ENCODE measurements at regions not wholly inside any gene's neighbourhood (a gene's known extent, or its start where the extent isn't known, plus 50 kb on each side); places are given as distances from the start of the nearest gene placed in this dataset.

DNA sequence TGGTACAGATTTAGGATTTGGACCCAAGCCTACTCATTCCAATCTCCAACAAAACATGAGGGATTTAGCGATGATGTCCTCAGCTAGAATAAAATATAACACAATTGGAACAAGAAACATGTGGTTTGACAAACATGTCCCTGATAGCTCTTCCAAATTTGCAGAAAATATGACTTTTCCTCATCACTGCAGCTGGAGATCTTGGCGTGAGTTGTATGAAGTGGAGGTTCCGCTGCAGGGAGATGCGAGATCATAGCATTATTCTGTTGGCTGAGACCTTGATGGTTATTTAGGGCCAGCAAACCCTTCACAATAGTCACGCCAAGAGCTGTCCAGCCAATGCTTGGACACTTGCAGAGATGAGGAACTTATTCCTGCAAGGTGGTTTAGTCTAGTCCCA lies 413.4 kb upstream of the TBX3 start:
- no peaks in the 10 kb centered on the region for H3K4me1 Mint-ChIP-seq (ENCODE audit: unreplicated experiment)
- DNase-seq (ENCODE audit: low spot score) = no peak
- H3K4me3 Mint-ChIP-seq (ENCODE audit: unreplicated experiment) = no peak overlapping the region
- TF ChIP-seq, protein P1, sequence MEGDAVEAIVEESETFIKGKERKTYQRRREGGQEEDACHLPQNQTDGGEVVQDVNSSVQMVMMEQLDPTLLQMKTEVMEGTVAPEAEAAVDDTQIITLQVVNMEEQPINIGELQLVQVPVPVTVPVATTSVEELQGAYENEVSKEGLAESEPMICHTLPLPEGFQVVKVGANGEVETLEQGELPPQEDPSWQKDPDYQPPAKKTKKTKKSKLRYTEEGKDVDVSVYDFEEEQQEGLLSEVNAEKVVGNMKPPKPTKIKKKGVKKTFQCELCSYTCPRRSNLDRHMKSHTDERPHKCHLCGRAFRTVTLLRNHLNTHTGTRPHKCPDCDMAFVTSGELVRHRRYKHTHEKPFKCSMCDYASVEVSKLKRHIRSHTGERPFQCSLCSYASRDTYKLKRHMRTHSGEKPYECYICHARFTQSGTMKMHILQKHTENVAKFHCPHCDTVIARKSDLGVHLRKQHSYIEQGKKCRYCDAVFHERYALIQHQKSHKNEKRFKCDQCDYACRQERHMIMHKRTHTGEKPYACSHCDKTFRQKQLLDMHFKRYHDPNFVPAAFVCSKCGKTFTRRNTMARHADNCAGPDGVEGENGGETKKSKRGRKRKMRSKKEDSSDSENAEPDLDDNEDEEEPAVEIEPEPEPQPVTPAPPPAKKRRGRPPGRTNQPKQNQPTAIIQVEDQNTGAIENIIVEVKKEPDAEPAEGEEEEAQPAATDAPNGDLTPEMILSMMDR (IDR thresholded peaks at IDR 0.05; ENCODE audit: unreplicated experiment) = no peak
- H3K27ac Mint-ChIP-seq (ENCODE audit: unreplicated experiment) = no peak overlapping the region
- no peaks in the 10 kb centered on the region for H3K27me3 Mint-ChIP-seq (ENCODE audit: unreplicated experiment)
- H3K9me3 Mint-ChIP-seq (ENCODE audit: unreplicated experiment) = no peaks in the 10 kb centered on the region
- H3K36me3 Mint-ChIP-seq (ENCODE audit: low read depth, unreplicated experiment) = no peaks in the 10 kb centered on the region

DNA sequence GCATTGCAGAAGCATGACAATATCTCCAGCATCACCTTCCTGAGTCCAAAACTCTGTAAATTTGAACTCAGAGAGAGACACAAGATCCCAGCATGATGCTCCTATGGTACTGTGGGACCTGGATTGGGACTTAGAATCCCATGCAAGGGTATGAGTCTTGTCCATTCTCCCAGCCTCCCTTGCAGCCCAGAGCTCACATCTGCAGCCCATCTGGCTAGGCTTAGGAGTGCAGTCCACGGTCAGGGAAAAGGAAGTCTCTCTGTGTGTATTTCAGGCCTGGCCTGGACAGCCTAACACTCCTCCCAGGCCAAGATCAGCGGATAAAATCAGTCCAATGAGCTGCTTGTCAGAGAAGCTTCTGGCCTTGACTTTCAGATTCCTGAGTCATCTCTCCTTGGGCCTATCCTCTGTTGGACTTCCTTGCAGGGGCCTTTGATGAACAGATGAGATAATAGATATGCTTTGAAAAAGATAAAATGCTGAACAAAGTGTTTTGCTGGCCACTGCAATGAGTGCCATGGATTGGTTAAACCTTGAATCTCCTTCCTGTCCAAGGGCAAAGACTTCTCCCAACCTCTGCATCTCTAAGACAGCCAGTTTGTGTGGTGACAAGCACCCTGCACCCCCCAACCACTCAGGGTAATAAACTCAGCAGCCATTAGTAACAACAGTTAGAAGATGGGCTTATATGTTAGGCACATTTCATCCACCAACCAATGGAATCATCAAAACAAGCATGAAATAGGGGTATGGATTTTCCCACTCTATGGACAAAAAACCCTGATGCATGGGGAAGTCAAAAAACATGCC lies 412.8 kb upstream of the TBX3 start:
- TF ChIP-seq, protein P1 (IDR thresholded peaks at IDR 0.05; ENCODE audit: unreplicated experiment) = no peak
- Mint-ChIP-seq H3K27me3 (ENCODE audit: unreplicated experiment) (no peaks in the 10 kb centered on the region), H3K27ac (ENCODE audit: unreplicated experiment) (no peak overlapping the region), H3K36me3 (ENCODE audit: low read depth, unreplicated experiment) (no peaks in the 10 kb centered on the region), H3K4me1 (ENCODE audit: unreplicated experiment) (no peaks in the 10 kb centered on the region), H3K4me3 (ENCODE audit: unreplicated experiment) (no peak overlapping the region), H3K9me3 (ENCODE audit: unreplicated experiment) (no peaks in the 10 kb centered on the region)
- DNase-seq (ENCODE audit: low spot score) = no peak

DNA sequence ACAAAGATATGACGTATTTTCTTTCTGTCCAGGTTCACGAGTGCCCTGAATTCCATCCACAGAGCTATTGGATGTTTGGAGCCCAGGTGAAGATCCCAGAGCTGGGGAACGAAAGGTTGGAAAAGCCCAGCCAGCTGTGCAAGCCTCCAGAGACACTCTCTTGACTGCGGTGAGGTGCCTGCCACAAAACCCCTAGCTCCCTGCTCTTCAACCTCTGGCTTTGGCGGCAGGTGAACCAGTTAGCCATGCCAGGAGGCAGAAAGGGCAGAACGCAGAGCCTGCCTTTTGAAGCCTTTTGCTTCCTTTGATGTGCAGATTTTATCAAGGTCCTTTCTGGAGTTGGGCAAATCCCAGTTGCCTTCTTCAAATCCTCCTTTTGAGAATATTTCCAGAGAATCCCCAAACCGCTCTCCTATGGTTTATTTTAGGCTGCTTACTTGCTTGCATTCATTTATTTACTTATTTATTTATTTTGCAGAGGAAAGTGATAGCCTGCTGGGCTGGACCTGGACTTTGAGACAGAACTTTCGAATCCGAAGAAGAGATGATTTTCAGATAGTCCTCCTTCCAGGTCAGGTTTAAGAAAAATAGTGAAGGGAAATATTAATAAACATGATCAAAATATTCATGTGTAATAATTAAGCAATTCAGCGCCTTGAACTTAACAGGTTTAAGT lies 411.2 kb upstream of the TBX3 start:
- Mint-ChIP-seq H3K27ac (ENCODE audit: unreplicated experiment) (no peak overlapping the region), H3K27me3 (ENCODE audit: unreplicated experiment) (no peaks in the 10 kb centered on the region), H3K9me3 (ENCODE audit: unreplicated experiment) (no peaks in the 10 kb centered on the region), H3K36me3 (ENCODE audit: low read depth, unreplicated experiment) (no peaks in the 10 kb centered on the region), H3K4me1 (ENCODE audit: unreplicated experiment) (no peaks in the 10 kb centered on the region), H3K4me3 (ENCODE audit: unreplicated experiment) (no peak overlapping the region)
- DNase-seq (ENCODE audit: low spot score) = no peak
- TF ChIP-seq, protein P1 (IDR thresholded peaks at IDR 0.05; ENCODE audit: unreplicated experiment) = no peak

DNA sequence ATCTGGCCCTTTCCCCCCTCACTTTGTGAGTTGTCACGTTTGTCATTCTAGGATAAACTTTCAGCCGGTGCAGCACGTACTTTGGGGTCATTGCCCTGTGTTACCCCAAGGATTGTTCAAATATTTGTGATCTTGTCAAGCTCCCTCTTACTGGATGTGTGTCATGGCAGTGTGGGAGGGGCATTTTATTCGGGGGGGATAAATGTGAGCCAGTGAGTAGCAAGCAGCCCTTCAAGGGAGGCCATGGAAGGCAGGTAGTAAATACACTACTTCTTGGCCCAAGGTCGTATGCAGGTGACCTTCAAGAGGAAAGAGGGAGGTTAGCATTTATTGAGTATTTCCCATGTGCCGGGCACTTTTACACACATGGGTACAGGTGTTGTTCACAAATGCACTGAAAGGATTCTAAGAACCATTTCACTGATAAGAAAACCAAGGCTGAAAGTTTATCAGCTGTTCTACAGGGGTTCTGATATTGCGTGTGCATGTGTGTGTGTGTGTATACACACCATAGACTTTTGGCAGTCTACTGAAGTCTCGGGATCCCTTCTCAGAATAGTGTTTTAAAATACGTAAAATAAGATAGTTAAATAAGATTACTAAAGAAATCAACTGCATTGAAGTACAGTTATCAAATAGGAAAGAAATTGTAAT lies 410.3 kb upstream of the TBX3 start:
- no peaks in the 10 kb centered on the region for H3K36me3 Mint-ChIP-seq (ENCODE audit: low read depth, unreplicated experiment)
- TF ChIP-seq, protein P1 (IDR thresholded peaks at IDR 0.05; ENCODE audit: unreplicated experiment) = no peak
- H3K27me3 Mint-ChIP-seq (ENCODE audit: unreplicated experiment) = no peaks in the 10 kb centered on the region
- no peaks in the 10 kb centered on the region for H3K9me3 Mint-ChIP-seq (ENCODE audit: unreplicated experiment)
- H3K4me3 Mint-ChIP-seq (ENCODE audit: unreplicated experiment) = no peak overlapping the region
- DNase-seq (ENCODE audit: low spot score) = no peak
- no peaks in the 10 kb centered on the region for H3K4me1 Mint-ChIP-seq (ENCODE audit: unreplicated experiment)
- H3K27ac Mint-ChIP-seq (ENCODE audit: unreplicated experiment) = no peak overlapping the region
